CD4-positive, alpha-beta T cell treated with Interleukin-4 for 1 hour (primary cell): ENCODE measurements at regions not wholly inside any gene's neighbourhood (a gene's known extent, or its start where the extent isn't known, plus 50 kb on each side); places are given as distances from the start of the nearest gene placed in this dataset.

ENCODE experiments used
- DNase-seq, 2 donors: peaks; one replicate each; pipeline ENCODE4 v3.0.0-alpha.2; 2020 to 2022

GRCh38 chr11:15745266-15745665 is 611.1 kb downstream of the SOX6 start:
- DNase-seq = no peak

- no peak for DNase-seq
Observed at GRCh38 chr11:15747671-15748070, 608.7 kb downstream of the SOX6 start.

GRCh38 chr11:15748132-15748531 is 608.2 kb downstream of the SOX6 start:
- DNase-seq = no peak

- no peak for DNase-seq
Observed at GRCh38 chr11:15748741-15749140, 607.6 kb downstream of the SOX6 start.

- no peak for DNase-seq
Observed at GRCh38 chr11:15750535-15751308, 605.6 kb downstream of the SOX6 start.

DNA sequence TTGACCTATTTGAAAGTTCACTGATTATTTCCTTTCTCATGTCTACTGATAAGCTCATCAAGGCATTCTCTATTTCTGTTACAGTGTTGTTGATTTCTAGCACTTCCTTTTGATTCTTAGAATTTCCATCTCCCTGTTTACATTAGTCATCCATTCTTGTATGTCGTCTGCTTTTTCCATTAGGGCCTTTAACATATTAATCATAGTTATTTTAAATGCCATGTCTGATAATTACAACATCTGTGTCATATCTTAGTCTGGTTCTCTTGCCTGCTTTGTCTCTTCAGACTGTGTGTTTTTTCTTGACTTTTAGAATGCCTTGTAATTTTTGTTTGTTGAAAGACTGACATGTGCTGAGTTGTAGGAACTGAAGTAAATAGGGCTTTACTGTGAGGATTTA is 602.1 kb downstream of the SOX6 start:
- no peak for DNase-seq

DNA sequence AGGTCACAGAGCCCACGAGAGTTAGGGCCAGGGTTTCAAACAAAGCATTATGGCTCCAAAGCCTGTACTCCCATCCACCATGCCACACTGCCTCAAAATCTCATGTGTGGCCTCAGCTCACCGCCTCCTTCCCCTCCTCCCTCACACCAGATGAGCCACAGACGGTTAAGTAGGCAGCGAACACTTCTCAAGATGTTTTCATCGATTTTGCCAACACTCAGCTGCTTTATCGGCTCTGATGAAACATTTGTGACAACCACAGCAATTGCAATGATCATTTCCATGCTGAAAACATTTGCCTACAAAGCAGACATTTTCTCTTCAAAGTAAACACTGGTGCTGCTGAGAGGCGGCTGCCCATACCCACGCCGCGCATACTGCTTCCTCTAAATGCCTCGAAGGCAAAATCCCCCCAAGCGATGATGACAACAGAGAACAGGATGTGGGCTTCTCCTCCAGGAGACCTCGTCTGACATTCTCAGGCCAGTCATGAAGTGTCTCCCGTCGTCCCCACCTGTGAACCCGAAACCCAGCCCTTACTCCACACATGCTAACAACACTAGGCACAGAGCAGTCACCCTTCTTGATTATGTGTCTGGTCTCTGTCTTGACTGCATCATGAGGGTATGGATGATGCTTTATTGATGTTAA is 599.2 kb downstream of the SOX6 start:
- no peak for DNase-seq

GRCh38 chr11:15758857-15759465 is 597.4 kb downstream of the SOX6 start:
- no peak for DNase-seq

GRCh38 chr11:15761235-15761634 is 595.1 kb downstream of the SOX6 start:
- no peak for DNase-seq

DNA sequence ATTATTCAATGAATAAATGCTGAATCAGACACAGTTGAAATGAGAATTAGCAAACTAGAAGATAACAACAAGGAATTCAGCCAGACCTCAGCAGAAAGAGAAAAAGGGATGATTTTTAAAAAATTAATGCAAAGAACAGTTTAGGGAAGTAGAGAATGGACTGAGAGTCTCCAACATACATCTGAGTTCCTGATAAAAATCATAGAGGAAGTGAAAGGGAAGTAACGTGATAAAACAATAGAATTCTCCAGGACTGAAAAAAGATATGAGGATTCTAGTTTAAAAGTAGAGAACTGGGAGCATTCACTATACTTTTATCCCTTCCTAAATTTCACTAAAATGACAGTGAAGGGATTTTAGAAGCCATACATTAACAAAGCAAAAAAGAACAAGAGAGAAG is 592.0 kb downstream of the SOX6 start:
- DNase-seq = no peak

DNA sequence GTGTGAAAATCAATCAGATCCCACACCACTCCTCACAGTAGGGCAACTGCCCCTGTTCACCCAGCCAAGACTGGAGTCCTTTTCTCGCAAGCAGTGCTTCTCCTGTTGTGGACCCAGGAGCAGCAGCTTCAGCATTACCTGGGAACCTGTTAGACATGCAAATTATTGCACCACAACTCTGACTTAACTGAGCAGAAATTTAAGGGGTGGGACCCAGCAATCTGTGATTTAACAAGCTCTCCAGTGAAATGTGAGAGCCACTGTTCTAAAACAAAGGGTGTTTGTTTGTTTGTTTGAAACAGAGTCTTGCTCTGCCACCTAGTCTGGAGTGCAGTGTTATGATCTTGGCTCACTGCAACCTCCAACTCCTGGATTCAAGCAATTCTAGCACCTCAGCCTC is 591.4 kb downstream of the SOX6 start:
- DNase-seq = no peak

DNA sequence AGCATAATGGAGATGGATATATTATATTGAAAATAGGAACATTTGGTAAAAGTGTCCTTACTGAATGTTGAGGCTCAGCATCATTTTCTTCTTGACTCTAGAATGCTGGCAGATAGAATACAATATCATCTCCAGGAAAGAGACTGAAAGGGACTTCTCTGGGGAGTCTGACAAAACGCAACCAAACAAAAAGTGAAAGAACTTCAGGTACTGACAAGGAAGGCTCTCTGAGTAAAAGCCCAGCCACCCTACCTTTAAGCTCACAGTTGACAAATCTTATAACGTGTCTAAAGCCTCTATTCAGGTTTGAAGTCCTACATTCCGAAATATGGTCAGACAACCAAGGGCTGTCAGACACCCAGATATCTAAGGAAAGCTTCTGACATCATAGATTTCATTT is 590.8 kb downstream of the SOX6 start:
- DNase-seq = no peak

DNA sequence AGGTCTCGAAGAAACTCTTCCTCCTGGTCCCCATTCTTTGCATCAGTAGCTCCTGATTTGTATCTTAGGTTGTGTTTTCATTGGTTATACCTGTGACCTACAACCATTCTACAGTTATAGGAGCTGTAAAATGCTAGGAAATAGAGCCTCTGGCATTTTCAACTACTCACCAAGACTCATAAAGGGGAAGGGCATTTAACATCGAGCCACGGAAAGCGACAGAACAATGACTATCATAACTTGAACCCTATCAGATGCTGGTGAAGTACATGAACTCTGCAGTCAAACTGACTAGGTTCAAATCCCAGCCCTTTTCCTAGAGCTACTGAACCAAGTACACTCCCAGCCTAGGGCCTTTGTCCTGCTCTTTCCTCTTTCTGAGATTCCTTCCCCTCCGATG is 588.0 kb downstream of the SOX6 start:
- no peak for DNase-seq

DNA sequence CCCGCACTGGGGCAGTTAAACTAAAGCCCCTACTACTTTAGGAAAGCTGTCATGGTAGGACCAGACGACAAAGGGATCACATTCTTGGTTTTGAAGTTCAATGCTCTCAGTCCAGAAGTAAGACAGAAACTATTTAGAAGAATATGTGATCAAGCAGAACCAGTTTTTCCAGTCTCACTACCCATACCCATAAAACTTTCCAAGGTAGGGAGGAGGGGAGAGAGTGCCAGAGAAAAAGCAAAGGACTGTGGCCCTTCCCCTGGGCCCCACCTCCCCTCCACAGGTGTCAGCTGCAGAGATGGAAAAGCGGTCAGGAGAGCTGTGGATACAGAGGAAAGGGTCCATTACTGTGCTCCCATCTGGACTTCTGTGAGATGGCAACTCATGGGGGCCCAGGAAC is 587.1 kb downstream of the SOX6 start:
- no peak for DNase-seq

- DNase-seq = peak in 1 of 2 donors; percentile 20
Observed at GRCh38 chr11:15770798-15771414, 585.4 kb downstream of the SOX6 start.

GRCh38 chr11:15772547-15772946 is 583.8 kb downstream of the SOX6 start:
- no peak for DNase-seq

DNA sequence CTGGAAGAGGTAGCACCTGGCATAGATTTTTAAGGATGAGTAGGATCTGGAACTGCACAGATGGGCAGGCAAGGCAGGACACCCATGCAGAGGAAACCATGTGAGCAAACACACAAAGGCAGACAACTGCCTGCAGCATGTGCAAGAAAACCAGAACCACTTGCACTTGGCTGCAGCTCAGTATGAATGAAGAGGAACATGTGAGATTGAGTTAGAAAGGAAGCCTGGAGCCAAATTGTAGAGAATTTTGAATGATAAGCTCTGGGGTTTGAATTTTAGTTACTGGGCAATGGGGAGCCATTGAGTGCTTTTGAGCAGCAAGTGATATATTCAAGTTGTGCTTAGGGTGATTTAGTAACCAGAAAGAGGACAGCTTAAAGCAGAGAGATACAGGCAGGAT is 583.4 kb downstream of the SOX6 start:
- DNase-seq = no peak

DNA sequence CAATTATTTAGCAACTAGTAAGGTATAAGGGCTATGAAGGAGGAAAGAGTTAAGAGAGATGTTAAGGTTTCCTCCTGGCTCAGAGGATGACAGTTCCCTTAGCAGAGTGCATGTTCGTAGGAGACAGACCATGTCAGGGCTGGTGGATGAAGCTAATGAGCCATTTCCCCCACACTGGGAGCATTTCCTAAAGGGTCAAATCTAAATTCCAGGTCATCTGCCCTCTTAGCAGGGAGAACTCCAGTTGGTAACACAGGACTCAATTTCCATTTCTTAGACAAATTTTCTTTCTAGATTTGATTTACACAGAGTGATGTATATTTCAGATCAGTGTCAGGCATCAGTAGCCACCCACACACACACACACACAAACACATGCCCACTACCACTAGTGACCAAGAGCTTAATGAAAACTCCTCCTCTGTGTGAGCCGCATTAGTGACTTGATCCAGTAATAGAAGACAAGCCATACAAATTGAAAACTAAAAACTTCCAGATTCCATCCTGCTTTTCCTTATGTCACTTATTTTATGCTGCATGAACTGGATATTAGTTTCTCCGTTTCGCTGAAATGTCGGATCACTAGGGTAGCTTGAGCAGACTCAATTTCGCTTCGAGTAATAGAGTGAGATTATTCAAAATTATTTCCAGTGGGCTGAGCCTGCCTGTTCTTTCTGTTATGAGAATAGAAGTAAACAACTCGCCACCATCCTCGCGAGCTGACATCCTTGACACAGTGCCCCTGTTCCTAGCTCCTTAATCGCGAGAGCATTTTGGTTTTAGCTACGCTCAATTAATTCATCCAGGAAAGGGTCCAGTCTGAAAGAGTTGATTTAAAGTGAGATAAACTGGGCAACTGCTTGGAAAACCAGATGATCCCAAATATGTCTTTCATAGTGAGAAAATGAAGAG is 582.6 kb downstream of the SOX6 start:
- DNase-seq = no peak

DNA sequence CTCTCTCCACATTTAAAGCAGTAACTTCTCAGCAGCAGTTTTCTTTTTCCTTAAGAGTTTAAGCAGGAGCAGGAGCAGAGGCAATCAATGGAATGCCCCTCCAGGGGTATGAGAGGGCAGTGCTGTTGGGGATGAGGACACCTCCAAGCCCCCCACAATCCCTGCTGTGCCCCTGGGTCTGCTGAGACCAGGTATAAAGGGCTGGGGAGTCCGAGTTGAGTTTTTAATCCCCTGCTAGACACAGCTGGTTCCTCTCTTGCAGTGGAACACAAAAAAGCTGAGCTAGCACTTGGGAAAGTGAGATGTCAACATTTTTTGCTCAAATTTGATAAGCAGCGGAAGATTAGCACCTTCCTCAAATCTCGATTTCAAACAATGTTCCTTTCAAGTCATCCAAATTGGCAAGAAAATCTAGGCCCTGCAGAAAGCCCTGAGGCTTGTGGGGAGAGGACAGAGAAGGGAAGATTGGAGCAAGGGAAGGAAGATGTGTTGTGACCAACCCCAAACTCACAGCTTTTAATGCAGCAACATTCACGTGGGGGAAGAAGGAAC is 581.9 kb downstream of the SOX6 start:
- DNase-seq = no peak

DNA sequence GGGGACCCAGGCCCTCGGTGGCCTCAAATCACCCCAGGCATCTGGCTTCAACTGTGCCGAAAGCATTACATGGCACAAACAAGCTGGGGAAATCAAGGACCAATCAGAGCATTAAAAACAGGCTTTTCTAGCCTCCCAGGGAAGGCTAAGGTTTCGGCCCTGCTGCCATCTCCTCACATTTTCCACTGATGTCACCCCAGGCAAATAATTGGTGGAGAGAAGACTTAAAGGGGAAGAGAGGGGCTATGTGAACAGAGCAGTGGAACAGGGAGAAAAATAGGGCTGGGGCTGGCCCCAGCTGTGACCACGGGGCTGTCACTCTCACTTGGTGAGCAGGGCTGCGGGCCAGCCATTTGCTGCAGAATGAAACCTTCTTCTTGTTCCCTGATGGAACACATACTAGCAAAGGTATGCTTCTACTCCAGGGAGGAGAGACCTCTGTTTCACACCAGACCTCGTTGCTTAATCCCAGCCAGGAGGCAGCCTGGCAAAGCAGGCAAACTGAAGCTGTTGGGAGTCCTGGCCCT is 581.3 kb downstream of the SOX6 start:
- no peak for DNase-seq

GRCh38 chr11:15775797-15776196 is 580.5 kb downstream of the SOX6 start:
- DNase-seq = no peak

GRCh38 chr11:15776366-15776765 is 580.0 kb downstream of the SOX6 start:
- DNase-seq = no peak
